ENCODE measurements at regions not wholly inside any gene's neighbourhood (a gene's known extent, or its start where the extent isn't known, plus 50 kb on each side); places are given as distances from the start of the nearest gene placed in this dataset.
"Not testable (repeated sequence)": the region's sequence is repeated elsewhere in the genome, so short reads cannot be mapped to it uniquely, and the experiment has no call there.

DNA sequence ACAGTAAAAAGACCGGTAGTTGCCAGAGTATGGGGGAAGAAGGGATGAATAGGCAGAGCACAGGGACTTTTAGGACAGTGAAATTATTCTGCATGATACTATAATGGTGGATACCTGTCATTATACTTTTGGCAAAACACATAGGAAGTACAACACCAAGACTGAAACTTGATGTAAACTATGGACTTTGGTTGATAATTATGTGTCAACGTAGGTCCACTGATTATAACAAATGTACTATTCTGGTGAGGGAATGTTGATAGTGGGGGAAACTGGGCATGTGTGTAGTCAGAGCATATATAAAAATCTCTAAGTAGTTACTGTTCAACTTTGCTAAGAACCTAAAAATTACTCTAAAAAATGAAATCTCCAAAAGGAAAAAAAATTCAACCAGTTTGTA, 629.7 kb downstream of the CCDC85A start:
- H3K9me3 ChIP-seq (ENCODE audit: control insufficient read depth, low read length, poor library complexity, severe bottlenecking), result no peaks in the 10 kb centered on the region
- Mint-ChIP-seq H3K4me1 (no peaks in the 10 kb centered on the region), H3K27ac (no peak overlapping the region), H3K36me3 (ENCODE audit: low read depth) (no peaks in the 10 kb centered on the region), H3K4me3 (no peak overlapping the region), H3K27me3 (no peaks in the 10 kb centered on the region)
- DNase-seq (no peak), ATAC-seq (no peak)

DNA sequence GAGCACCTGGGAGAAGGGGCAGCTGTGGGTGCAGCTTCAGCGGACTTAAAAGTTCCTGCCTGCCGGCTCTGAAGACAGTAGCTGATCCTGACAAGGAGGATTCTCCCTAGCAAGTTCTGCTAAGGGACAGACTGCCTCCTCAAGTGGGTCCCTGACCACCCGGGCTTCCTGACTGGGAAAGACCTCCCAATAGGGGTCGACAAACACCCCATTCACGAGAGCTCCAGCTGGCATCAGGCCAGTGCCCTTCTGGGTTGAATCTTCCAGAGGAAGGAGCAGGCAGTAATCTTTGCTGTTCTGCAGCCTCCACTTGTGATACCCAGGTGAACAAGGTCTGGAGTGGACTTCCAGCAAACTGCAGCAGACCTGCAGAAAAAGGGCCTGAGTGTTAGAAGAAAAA, 632.9 kb downstream of the CCDC85A start:
- DNase-seq, result no peak
- no peaks in the 10 kb centered on the region for H3K9me3 ChIP-seq (ENCODE audit: control insufficient read depth, low read length, poor library complexity, severe bottlenecking)
- Mint-ChIP-seq H3K4me1 (no peaks in the 10 kb centered on the region), H3K27ac (no peak overlapping the region), H3K36me3 (ENCODE audit: low read depth) (no peaks in the 10 kb centered on the region), H3K4me3 (no peak overlapping the region), H3K27me3 (no peaks in the 10 kb centered on the region)
- ATAC-seq, result no peak

DNA sequence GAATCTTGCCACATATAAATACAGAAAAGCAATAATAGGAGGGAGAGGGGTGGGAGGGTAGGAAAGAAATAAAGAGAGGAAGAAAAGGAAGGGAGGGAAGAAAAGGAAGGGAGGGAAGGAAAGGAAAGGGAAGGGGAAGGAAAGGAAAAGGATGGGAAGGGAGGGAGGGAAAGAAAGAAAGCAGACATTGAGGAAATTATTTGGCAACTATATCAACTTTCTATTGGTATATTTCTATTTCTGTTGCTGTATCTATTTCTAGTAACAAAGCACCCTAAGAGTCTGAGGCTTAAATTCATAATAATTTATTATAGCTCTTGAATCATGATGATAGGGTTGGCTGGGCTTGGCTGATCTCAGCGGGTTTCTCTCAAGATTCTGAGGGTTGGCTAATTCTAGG, 648.0 kb downstream of the CCDC85A start:
- H3K27me3 Mint-ChIP-seq, result no peaks in the 10 kb centered on the region
- H3K9me3 ChIP-seq (ENCODE audit: control insufficient read depth, low read length, poor library complexity, severe bottlenecking), result no peaks in the 10 kb centered on the region
- DNase-seq (no peak), ATAC-seq (no peak)
- H3K36me3 Mint-ChIP-seq (ENCODE audit: low read depth), result no peaks in the 10 kb centered on the region
- H3K27ac Mint-ChIP-seq, result no peak overlapping the region
- no peaks in the 10 kb centered on the region for H3K4me1 Mint-ChIP-seq
- H3K4me3 Mint-ChIP-seq, result no peak overlapping the region

DNA sequence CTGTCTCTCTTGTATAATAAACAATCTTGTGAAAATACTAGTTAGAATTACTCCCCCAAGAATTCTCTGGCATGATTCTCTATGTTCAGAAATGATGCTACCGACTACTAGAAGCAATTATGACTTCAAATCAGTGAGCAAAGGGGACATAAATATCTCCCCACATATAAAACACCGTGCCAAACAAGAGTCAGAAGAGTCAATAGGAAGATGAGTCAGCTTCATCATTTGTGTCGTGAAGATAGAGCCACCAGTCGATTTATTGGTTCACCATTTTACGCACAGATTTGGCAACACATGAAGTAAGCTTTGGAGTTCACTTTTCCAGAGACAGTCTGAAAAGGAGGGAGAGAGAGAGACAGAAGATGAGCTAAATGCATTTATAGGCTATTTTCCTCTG, 650.9 kb downstream of the CCDC85A start:
- Mint-ChIP-seq H3K27me3 (no peaks in the 10 kb centered on the region), H3K36me3 (ENCODE audit: low read depth) (no peaks in the 10 kb centered on the region)

DNA sequence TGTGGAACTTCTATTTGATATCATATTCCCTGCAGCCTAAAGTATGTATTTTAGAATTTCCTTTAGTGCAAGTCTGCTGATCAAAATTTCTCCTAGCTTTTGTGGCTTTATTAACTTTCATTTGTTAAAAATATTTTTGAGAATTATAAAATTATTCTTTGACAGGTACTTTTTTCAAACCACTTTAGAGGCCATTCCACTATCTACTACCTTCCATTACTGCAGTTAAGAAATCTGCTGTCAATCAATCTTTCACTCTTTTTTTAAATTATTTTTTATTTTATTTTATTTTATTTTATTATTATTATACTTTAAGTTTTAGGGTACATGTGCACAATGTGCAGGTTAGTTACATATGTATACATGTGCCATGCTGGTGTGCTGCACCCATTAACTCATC, 656.2 kb downstream of the CCDC85A start:
- not testable (repeated sequence) for H3K27ac Mint-ChIP-seq; H3K27me3 Mint-ChIP-seq; DNase-seq; H3K4me1 Mint-ChIP-seq; H3K36me3 Mint-ChIP-seq (ENCODE audit: low read depth); ATAC-seq; H3K9me3 ChIP-seq (ENCODE audit: control insufficient read depth, low read length, poor library complexity, severe bottlenecking); H3K4me3 Mint-ChIP-seq

More for the DNA sequence above, 650.9 kb downstream of the CCDC85A start:
- DNase-seq, result no peak
- Mint-ChIP-seq H3K4me3 (no peak overlapping the region), H3K27ac (no peak overlapping the region), H3K4me1 (no peaks in the 10 kb centered on the region)
- no peak for ATAC-seq
- H3K9me3 ChIP-seq (ENCODE audit: control insufficient read depth, low read length, poor library complexity, severe bottlenecking), result no peaks in the 10 kb centered on the region

DNA sequence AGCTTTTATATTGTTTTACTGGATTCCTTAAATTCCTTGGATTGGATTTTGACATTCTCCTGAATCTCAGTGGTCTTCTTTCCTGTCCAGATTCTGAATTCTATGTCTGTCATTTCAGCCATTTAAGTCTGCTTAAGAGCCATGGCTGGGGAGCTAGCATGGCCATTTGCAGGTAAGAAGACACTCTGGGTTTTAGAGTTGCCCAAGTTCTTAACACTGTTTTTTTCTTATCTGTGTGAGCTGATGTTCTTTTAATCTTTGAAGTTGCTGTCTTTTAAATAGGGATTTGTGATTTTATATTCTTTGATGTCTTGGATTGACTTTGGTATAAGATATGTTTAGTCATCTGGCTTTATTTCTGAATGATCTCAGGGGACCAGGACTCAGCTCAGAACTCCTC, 677.2 kb downstream of the CCDC85A start:
- H3K27me3 Mint-ChIP-seq, result no peaks in the 10 kb centered on the region
- no peak for DNase-seq
- H3K9me3 ChIP-seq (ENCODE audit: control insufficient read depth, low read length, poor library complexity, severe bottlenecking), result no peaks in the 10 kb centered on the region
- H3K36me3 Mint-ChIP-seq (ENCODE audit: low read depth), result no peaks in the 10 kb centered on the region
- no peak for ATAC-seq
- no peak overlapping the region for H3K27ac Mint-ChIP-seq
- no peaks in the 10 kb centered on the region for H3K4me1 Mint-ChIP-seq
- H3K4me3 Mint-ChIP-seq, result no peak overlapping the region

DNA sequence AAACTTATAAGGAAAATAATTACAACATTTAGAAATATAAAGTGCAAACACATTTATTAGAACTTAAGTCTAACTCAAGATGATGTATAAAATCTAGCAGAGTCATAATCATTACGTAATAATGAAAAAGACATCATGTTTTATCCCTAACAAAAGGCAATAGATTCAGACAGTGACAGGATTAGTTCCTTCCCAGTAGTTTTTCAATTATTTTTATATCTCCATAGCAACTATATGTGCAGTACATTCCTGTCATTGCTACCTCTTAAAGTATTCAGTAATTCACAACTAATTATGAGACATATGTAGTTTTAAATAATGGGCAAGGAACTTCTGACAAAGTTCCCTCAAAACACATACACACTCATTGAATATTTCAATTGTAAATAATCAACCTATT, 687.9 kb downstream of the CCDC85A start:
- Mint-ChIP-seq H3K27me3 (no peaks in the 10 kb centered on the region), H3K4me1 (no peaks in the 10 kb centered on the region), H3K36me3 (ENCODE audit: low read depth) (no peaks in the 10 kb centered on the region), H3K27ac (no peak overlapping the region), H3K4me3 (no peak overlapping the region)
- no peaks in the 10 kb centered on the region for H3K9me3 ChIP-seq (ENCODE audit: control insufficient read depth, low read length, poor library complexity, severe bottlenecking)
- ATAC-seq (no peak), DNase-seq (no peak)

DNA sequence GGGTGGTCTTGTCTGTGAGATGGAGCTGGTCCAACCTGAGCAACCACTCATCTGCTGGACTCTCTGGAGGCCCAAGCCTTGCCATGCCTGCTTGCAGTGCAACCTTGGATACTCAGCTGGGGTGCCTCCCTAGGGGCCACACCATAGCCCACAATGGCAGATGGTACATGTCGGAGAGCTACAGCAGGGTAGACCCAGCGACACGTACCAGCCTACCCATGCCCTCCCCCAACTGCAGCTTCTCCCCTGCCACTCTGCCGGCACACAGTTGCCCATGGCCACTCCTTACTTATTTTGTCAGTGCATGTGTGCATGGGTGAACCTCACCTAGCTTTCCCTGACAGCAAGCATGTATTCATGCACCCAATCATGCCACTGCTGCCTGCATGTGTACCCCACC, 690.9 kb downstream of the CCDC85A start:
- ATAC-seq (no peak), DNase-seq (no peak)
- Mint-ChIP-seq H3K27me3 (no peaks in the 10 kb centered on the region), H3K27ac (no peak overlapping the region), H3K4me3 (no peak overlapping the region), H3K36me3 (ENCODE audit: low read depth) (no peaks in the 10 kb centered on the region), H3K4me1 (no peaks in the 10 kb centered on the region)
- H3K9me3 ChIP-seq (ENCODE audit: control insufficient read depth, low read length, poor library complexity, severe bottlenecking), result no peaks in the 10 kb centered on the region

DNA sequence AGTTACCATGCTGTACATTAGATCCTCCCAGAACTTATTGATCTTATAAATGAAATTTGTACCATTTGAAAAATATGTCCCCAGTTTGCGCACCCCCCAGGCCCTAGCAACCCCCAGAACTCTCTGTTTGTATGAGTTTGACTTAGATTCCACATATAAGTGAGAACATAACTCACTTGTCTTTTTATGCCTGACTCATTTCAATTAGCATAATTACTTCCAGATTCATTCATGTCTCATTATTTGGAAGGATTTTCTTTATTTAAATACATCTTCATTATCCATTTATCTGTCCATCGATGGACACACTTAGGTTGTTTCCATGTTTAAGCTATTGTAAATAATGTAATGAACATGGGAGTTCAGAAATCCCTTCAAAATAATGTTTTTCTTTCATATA, 705.9 kb downstream of the CCDC85A start:
- Mint-ChIP-seq H3K36me3 (ENCODE audit: low read depth) (no peaks in the 10 kb centered on the region), H3K4me3 (no peak overlapping the region), H3K27me3 (no peaks in the 10 kb centered on the region), H3K27ac (no peak overlapping the region), H3K4me1 (no peaks in the 10 kb centered on the region)
- no peak for DNase-seq
- no peaks in the 10 kb centered on the region for H3K9me3 ChIP-seq (ENCODE audit: control insufficient read depth, low read length, poor library complexity, severe bottlenecking)
- no peak for ATAC-seq

DNA sequence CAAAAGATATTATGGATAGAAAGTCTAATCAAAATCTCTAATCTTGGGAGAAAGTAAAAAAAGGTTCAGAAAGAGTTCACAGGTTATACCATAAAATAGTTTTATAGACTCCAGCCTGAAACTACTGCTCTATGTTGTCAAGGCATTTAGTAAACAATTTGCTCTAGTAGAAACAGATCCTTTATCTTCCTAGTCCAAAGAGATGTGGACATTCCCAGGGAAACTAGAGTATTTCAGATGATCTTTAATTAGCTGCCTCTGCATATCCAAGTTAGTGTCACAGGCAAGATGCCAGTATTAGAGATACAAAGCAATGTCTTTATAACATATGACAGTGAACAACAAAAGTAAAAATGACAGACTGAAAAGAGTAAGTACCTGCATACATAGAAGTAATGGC, 708.6 kb downstream of the CCDC85A start:
- H3K27ac Mint-ChIP-seq, result no peak overlapping the region
- no peak overlapping the region for H3K4me3 Mint-ChIP-seq
- no peaks in the 10 kb centered on the region for H3K4me1 Mint-ChIP-seq
- H3K27me3 Mint-ChIP-seq, result no peaks in the 10 kb centered on the region
- no peaks in the 10 kb centered on the region for H3K9me3 ChIP-seq (ENCODE audit: control insufficient read depth, low read length, poor library complexity, severe bottlenecking)
- DNase-seq, result no peak
- H3K36me3 Mint-ChIP-seq (ENCODE audit: low read depth), result no peaks in the 10 kb centered on the region
- ATAC-seq, result no peak

DNA sequence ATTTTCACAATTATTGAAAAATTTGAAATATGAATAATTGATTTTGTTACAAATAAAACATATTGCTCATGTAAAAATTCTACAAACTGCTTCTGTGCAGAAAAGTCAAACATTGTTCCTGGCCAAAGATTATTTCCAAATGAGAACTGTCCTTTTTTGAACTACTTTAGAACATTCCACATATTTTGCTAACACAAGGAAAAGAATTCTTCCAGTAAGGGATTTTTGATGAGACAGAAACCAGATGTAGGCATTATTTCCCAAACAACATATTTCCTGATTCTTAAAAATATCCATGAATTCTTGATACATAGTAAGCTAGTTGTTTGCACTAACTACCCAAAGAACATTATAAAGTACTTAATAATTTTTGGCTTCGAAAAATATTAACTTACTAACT, 715.2 kb downstream of the CCDC85A start:
- ATAC-seq (no peak), DNase-seq (no peak)
- H3K9me3 ChIP-seq (ENCODE audit: control insufficient read depth, low read length, poor library complexity, severe bottlenecking), result no peaks in the 10 kb centered on the region
- H3K4me1 Mint-ChIP-seq, result no peaks in the 10 kb centered on the region
- H3K36me3 Mint-ChIP-seq (ENCODE audit: low read depth), result no peaks in the 10 kb centered on the region
- H3K4me3 Mint-ChIP-seq, result no peak overlapping the region
- H3K27me3 Mint-ChIP-seq, result no peaks in the 10 kb centered on the region
- no peak overlapping the region for H3K27ac Mint-ChIP-seq

DNA sequence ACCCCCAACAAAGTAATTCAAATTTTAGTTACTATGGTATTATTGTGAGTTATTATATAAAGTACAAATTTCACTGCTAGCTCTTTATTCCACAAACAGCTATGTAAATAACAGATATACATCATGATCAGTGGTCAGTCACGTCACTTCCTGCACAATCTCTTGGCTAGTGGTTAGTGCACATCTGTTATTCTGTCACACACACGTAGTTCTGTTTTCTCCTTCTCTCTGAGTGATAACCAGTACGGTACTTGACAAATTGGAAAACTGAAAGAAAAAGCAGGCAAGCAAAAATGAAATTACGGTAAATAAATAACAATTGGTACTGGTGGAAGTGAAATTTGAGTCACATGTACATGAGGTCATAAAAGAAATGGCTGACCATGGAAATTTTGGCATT, 728.7 kb downstream of the CCDC85A start:
- H3K4me3 Mint-ChIP-seq, result no peak overlapping the region
- no peaks in the 10 kb centered on the region for H3K4me1 Mint-ChIP-seq
- no peaks in the 10 kb centered on the region for H3K27me3 Mint-ChIP-seq

DNA sequence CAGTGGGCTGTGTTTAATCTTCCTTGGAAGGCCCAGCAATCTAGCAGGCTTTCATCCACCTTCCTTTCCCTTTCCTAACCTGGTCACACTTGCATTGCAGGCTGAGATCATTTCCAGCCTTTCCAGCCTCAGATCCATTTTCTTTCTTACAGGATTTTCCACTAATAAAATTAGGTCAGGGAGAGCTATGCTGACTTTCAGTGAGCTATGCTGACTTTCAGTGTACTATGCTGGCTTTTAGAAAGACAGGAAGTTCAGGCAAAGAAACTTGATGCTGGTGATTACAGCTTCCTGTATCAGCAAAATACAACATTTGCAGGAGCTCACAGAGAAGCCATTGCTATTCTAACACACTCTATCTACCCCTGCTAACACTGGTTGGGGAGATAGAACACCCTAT, 735.0 kb downstream of the CCDC85A start:
- no peaks in the 10 kb centered on the region for H3K9me3 ChIP-seq (ENCODE audit: control insufficient read depth, low read length, poor library complexity, severe bottlenecking)
- Mint-ChIP-seq H3K4me1 (no peaks in the 10 kb centered on the region), H3K27me3 (no peaks in the 10 kb centered on the region), H3K36me3 (ENCODE audit: low read depth) (no peaks in the 10 kb centered on the region), H3K4me3 (no peak overlapping the region), H3K27ac (no peak overlapping the region)
- DNase-seq, result no peak
- ATAC-seq, result no peak

More for the DNA sequence above, 728.7 kb downstream of the CCDC85A start:
- H3K27ac Mint-ChIP-seq, result no peak overlapping the region
- no peaks in the 10 kb centered on the region for H3K9me3 ChIP-seq (ENCODE audit: control insufficient read depth, low read length, poor library complexity, severe bottlenecking)
- DNase-seq, result no peak
- no peaks in the 10 kb centered on the region for H3K36me3 Mint-ChIP-seq (ENCODE audit: low read depth)
- no peak for ATAC-seq

DNA sequence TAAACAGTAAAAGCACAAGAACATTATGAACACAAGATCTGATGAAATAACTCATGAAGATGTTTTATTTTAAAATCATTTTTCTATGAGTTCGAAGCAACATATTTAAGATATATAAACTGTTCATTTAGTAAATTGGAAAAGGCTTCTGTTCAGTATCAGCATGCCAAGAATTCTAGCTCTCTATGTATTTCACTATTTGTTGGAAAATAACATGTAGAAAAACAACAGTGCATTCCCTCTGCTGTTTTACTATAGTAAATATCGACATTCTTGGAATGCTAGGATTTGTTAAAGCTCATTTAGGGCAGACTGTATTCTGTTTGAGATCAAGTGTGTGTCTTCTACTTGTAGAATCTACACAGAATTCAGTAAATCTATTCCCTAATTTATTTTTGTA, 750.2 kb downstream of the CCDC85A start:
- no peaks in the 10 kb centered on the region for H3K9me3 ChIP-seq (ENCODE audit: control insufficient read depth, low read length, poor library complexity, severe bottlenecking)
- DNase-seq (no peak), ATAC-seq (no peak)
- Mint-ChIP-seq H3K27ac (no peak overlapping the region), H3K4me1 (no peaks in the 10 kb centered on the region), H3K36me3 (ENCODE audit: low read depth) (no peaks in the 10 kb centered on the region), H3K27me3 (no peaks in the 10 kb centered on the region), H3K4me3 (no peak overlapping the region)

DNA sequence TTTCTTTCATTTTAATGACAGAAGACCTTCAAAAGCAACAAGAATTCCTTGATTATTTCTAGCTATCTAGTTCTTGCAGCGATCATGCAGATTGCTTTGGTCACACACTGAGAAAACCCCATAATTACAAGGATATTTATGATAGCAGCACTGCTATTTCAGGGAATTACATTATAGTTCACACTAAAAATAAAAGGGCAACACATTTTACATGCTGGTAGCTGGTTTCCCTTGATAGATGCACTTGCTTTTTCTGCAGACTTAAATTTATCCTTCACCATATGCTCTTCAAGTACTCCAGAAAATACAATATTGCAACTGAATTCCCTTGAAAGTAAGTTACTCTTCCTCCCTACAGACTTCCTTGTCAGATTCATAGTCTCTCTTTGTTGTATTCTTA, 751.1 kb downstream of the CCDC85A start:
- H3K27me3 Mint-ChIP-seq, result no peaks in the 10 kb centered on the region
- H3K36me3 Mint-ChIP-seq (ENCODE audit: low read depth), result no peaks in the 10 kb centered on the region
- no peaks in the 10 kb centered on the region for H3K4me1 Mint-ChIP-seq
- no peak overlapping the region for H3K27ac Mint-ChIP-seq
- ATAC-seq (no peak), DNase-seq (no peak)
- no peak overlapping the region for H3K4me3 Mint-ChIP-seq
- no peaks in the 10 kb centered on the region for H3K9me3 ChIP-seq (ENCODE audit: control insufficient read depth, low read length, poor library complexity, severe bottlenecking)

All from T-helper 17 cell (primary cell).